B cell (primary cell): ENCODE measurements at regions not wholly inside any gene's neighbourhood (a gene's known extent, or its start where the extent isn't known, plus 50 kb on each side); places are given as distances from the start of the nearest gene placed in this dataset.

ENCODE experiments used
- ATAC-seq: fragments of 200-7000 bp; cut with Tn5 transposase; one replicate; pipeline ENCODE4 v1.10.0; 2021; ENCODE audit warnings: low read depth, mild to moderate bottlenecking, moderate number of reproducible peaks, moderate library complexity
- CTCF ChIA-PET: fragments of 350-600 bp; sonication (Branson Sonifier 250); formaldehyde crosslinking; loops from one replicate; lab custom pipeline; 2021; ENCODE audit warnings: antibody characterized with exemption, inconsistent platforms; lab: Charles Lee
- POLR2A ChIA-PET: fragments of 350-600 bp; sonication (Branson Sonifier 250); formaldehyde crosslinking; loops from one replicate; lab custom pipeline; 2021; ENCODE audit warnings: antibody characterized with exemption; lab: Charles Lee
- DNase-seq: peaks from one replicate; pipeline ENCODE4 v3.0.0; 2013
- H2AFZ ChIP-seq: 2 replicates; pipeline ENCODE4 v1.6.1; 2012; ENCODE audit warnings: mild to moderate bottlenecking, low read depth, low read length; ENCODE audit not compliant: insufficient read depth, poor library complexity, severe bottlenecking
- H3K27ac ChIP-seq, 2 donors: 1 replicate in 1 of 2; 2 replicates in 1 of 2; pipeline ENCODE4 v1.5.1; 2012 to 2013; ENCODE audit warnings: low read length in 2 of 2, mild to moderate bottlenecking in 2 of 2, moderate library complexity in 1 of 2
- H3K27me3 ChIP-seq, 4 experiments: fragments of 200-600 bp in 1 of 4; sonication (generic) in 1 of 4; replicated peaks in 1 of 4; 1 replicate in 2 of 4; 2 replicates in 2 of 4; pipeline versions ENCODE4 v1.6.1 to v1.7.0; 2013 to 2016; ENCODE audit warnings: low read length in 3 of 4, mild to moderate bottlenecking in 2 of 4, mixed read lengths in 1 of 4, moderate library complexity in 1 of 4; ENCODE audit not compliant: insufficient read depth in 4 of 4, control insufficient read depth in 3 of 4; ENCODE audit errors: control extremely low read depth in 1 of 4
- H3K36me3 ChIP-seq, 2 experiments: replicated peaks in 1 of 2; 1 replicate in 1 of 2; 2 replicates in 1 of 2; pipeline versions ENCODE4 v1.6.1 to v1.7.1; 2013; ENCODE audit warnings: low read length in 1 of 2; ENCODE audit not compliant: insufficient read depth in 2 of 2, control insufficient read depth in 1 of 2; ENCODE audit errors: control extremely low read depth in 1 of 2, extremely low read depth in 1 of 2
- H3K4me1 ChIP-seq, 2 donors: fragments of 200-600 bp in 1 of 2; sonication (generic) in 1 of 2; 1 replicate in 1 of 2; 2 replicates in 1 of 2; pipeline versions ENCODE4 v1.5.1 to v1.6.1; 2013 to 2017; ENCODE audit warnings: low read length in 2 of 2; ENCODE audit not compliant: control insufficient read depth in 2 of 2, insufficient read depth in 2 of 2
- H3K4me2 ChIP-seq: replicated peaks from 2 replicates; pipeline ENCODE3; 2012; ENCODE audit warnings: mild to moderate bottlenecking, low read depth, low read length; ENCODE audit not compliant: poor library complexity, severe bottlenecking
- H3K4me3 ChIP-seq, 5 experiments: fragments of 200-600 bp in 1 of 5; sonication (generic) in 1 of 5; 1 replicate in 3 of 5; 2 replicates in 2 of 5; pipeline versions ENCODE4 v1.5.1 to v1.7.0; 2011 to 2016; ENCODE audit warnings: low read length in 4 of 5, mild to moderate bottlenecking in 4 of 5, low read depth in 2 of 5, control low read depth in 1 of 5, moderate library complexity in 1 of 5; ENCODE audit not compliant: insufficient read depth in 1 of 5; ENCODE audit errors: control extremely low read depth in 1 of 5, extremely low read depth in 1 of 5
- H3K79me2 ChIP-seq: fragments of 200-600 bp; sonication (generic); one replicate; pipeline ENCODE4 v1.6.0; 2016; ENCODE audit warnings: low read length; ENCODE audit not compliant: control insufficient read depth, insufficient read depth
- H3K9ac ChIP-seq: fragments of 200-600 bp; sonication (generic); 2 replicates; pipeline ENCODE4 v1.6.1; 2017; ENCODE audit warnings: mild to moderate bottlenecking, low read length, moderate library complexity
- H3K9me3 ChIP-seq, 3 donors: one replicate each; pipeline versions ENCODE4 v1.6.1 to v1.7.1; 2013; ENCODE audit warnings: low read length in 2 of 3; ENCODE audit not compliant: control insufficient read depth in 2 of 3, insufficient read depth in 1 of 3; ENCODE audit errors: control extremely low read depth in 1 of 3
- H4K20me1 ChIP-seq: 2 replicates; pipeline ENCODE4 v1.6.0; 2012; ENCODE audit warnings: mild to moderate bottlenecking, low read length; ENCODE audit not compliant: insufficient read depth, control insufficient read depth, poor library complexity, severe bottlenecking
- H3K27ac Mint-ChIP-seq: one replicate; pipeline ENCODE4 v1.8.0; 2021; ENCODE audit warnings: mixed read lengths
- H3K27me3 Mint-ChIP-seq: one replicate; pipeline ENCODE4 v1.8.0; 2021; ENCODE audit warnings: mixed read lengths
- H3K4me1 Mint-ChIP-seq: one replicate; pipeline ENCODE4 v1.8.0; 2021; ENCODE audit warnings: mixed read lengths
- H3K4me3 Mint-ChIP-seq: one replicate; pipeline ENCODE4 v1.8.0; 2021; ENCODE audit warnings: mixed read lengths
- H3K9me3 Mint-ChIP-seq: one replicate; pipeline ENCODE4 v1.8.0; 2022; ENCODE audit warnings: mixed read lengths; ENCODE audit not compliant: insufficient read depth
- EZH2 ChIP-seq: IDR thresholded peaks from 2 replicates; pipeline ENCODE4 v1.6.1; 2012; ENCODE audit warnings: borderline replicate concordance, low read depth, mild to moderate bottlenecking, moderate library complexity, low read length; ENCODE audit not compliant: insufficient read depth, poor library complexity, severe bottlenecking
- WGBS: methylation state at CpG from one replicate; pipeline ENCODE4 v1.1.5; 2013; ENCODE audit warnings: missing lambda C conversion rate; ENCODE audit not compliant: insufficient coverage; 5-methylcytosine and 5-hydroxymethylcytosine counted together
- intact Hi-C: fragments of 100-400 bp; cut with micrococcal nuclease; formaldehyde crosslinking; loops from one replicate; pipeline ENCODE4 v1.10.0; 2022
- TF ChIP-seq, protein P1 (sequence below): fragments of 200-600 bp; IDR thresholded peaks from one replicate; pipeline ENCODE4 v1.8.0; 2022; ENCODE audit warnings: antibody characterized with exemption, mild to moderate bottlenecking

- peaks cover 13% of the 10 kb centered on the region for H3K9me3 Mint-ChIP-seq
- Histone ChIP-seq H3K27ac (no peak overlapping the region), H2AFZ (no peak overlapping the region), H3K36me3 (no peaks in the 10 kb centered on the region), H3K4me3 (no peak overlapping the region), H3K9ac (no peak overlapping the region), H3K9me3 (peaks cover 0 to 7% (median 1%) of the 10 kb centered on the region in 3 donors), H3K79me2 (no peaks in the 10 kb centered on the region), H3K27me3 (no peaks in the 10 kb centered on the region), H3K4me2 (no peak overlapping the region), H4K20me1 (no peaks in the 10 kb centered on the region), H3K4me1 (no peaks in the 10 kb centered on the region)
- DNase-seq (no peak), ATAC-seq (no peak)
- intact Hi-C loops: no loop called here
- TF ChIP-seq, protein P1, sequence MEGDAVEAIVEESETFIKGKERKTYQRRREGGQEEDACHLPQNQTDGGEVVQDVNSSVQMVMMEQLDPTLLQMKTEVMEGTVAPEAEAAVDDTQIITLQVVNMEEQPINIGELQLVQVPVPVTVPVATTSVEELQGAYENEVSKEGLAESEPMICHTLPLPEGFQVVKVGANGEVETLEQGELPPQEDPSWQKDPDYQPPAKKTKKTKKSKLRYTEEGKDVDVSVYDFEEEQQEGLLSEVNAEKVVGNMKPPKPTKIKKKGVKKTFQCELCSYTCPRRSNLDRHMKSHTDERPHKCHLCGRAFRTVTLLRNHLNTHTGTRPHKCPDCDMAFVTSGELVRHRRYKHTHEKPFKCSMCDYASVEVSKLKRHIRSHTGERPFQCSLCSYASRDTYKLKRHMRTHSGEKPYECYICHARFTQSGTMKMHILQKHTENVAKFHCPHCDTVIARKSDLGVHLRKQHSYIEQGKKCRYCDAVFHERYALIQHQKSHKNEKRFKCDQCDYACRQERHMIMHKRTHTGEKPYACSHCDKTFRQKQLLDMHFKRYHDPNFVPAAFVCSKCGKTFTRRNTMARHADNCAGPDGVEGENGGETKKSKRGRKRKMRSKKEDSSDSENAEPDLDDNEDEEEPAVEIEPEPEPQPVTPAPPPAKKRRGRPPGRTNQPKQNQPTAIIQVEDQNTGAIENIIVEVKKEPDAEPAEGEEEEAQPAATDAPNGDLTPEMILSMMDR: no peak
- no peak for TF ChIP-seq EZH2
- no peak overlapping the region for H3K27ac Mint-ChIP-seq
- CTCF ChIA-PET: no interaction called here
- H3K27me3 Mint-ChIP-seq: peaks cover 6% of the 10 kb centered on the region
- no peak overlapping the region for H3K4me3 Mint-ChIP-seq
- 100% methylated on average over 1 of the region's 1 CpG for WGBS
- POLR2A ChIA-PET: no interaction called here
- H3K4me1 Mint-ChIP-seq: no peaks in the 10 kb centered on the region
Observed at GRCh38 chr2:37786191-37786698, 114.8 kb upstream of the CDC42EP3 start.

DNA sequence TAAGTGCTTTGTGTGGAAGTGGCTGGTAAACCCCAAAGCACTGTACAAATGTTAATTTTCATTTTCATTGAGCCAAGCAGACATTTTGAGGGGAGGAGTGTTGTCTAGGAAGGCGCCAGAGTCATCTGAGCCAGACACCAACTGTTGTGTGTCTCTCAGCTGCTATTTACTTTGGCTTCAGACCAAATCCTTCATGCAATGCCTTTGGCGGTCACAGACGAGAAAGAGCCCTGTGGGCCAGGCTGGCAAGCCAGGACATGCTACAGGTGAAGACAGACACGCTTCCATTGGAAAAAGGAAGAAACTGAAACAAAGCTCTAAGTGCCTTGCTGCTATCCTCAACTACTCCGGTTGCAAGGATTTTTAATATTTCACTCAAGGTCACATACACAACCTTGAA, 115.4 kb upstream of the CDC42EP3 start:
- WGBS: 97% methylated on average over 5 of the region's 5 CpGs
- Mint-ChIP-seq H3K9me3 (peaks cover 13% of the 10 kb centered on the region), H3K27me3 (peaks cover 6% of the 10 kb centered on the region), H3K4me3 (no peak overlapping the region), H3K27ac (no peak overlapping the region), H3K4me1 (no peaks in the 10 kb centered on the region)
- no peaks in the 10 kb centered on the region for H3K27me3 ChIP-seq
- H3K79me2 ChIP-seq: no peaks in the 10 kb centered on the region
- no peak overlapping the region for H3K4me3 ChIP-seq
- intact Hi-C loops: no loop called here
- H3K9me3 ChIP-seq: peaks cover 0 to 7% (median 1%) of the 10 kb centered on the region in 3 donors
- H3K36me3 ChIP-seq: no peaks in the 10 kb centered on the region
- no peaks in the 10 kb centered on the region for H4K20me1 ChIP-seq
- H3K9ac ChIP-seq: no peak overlapping the region
- DNase-seq (no peak), ATAC-seq (no peak)
- POLR2A ChIA-PET: no interaction called here
- no peaks in the 10 kb centered on the region for H3K4me1 ChIP-seq
- CTCF ChIA-PET: no interaction called here
- TF ChIP-seq EZH2: no peak
- TF ChIP-seq, protein P1: no peak
- H3K27ac ChIP-seq: no peak overlapping the region
- no peak overlapping the region for H3K4me2 ChIP-seq
- H2AFZ ChIP-seq: no peak overlapping the region
